EH (cell line): ENCODE measurements at regions not wholly inside any gene's neighbourhood (a gene's known extent, or its start where the extent isn't known, plus 50 kb on each side); places are given as distances from the start of the nearest gene placed in this dataset.
A peak's percentile ranks its signal among the peaks of the same experiment; 100 is the strongest.
"Not testable (repeated sequence)": the region's sequence is repeated elsewhere in the genome, so short reads cannot be mapped to it uniquely, and the experiment has no call there.

Source experiments
- DNase-seq: peaks from one replicate; pipeline ENCODE4 v3.0.0-alpha.2; 2015; ENCODE audit warnings: low read depth

- DNase-seq = not testable (repeated sequence)
Observed at GRCh38 chrX:23458957-23459356, 124.3 kb downstream of the PTCHD1 start.

- no peak for DNase-seq
Observed at GRCh38 chrX:23465105-23465791, 130.6 kb downstream of the PTCHD1 start.

- DNase-seq = no peak
Observed at GRCh38 chrX:23465985-23466384, 131.3 kb downstream of the PTCHD1 start.

- peak; percentile 73 for DNase-seq
Observed at GRCh38 chrX:23478056-23478455, 143.4 kb downstream of the PTCHD1 start.

- peak; percentile 1 for DNase-seq
Observed at GRCh38 chrX:23478561-23478960, 143.9 kb downstream of the PTCHD1 start.

- no peak for DNase-seq
Observed at GRCh38 chrX:23482561-23482960, 147.9 kb downstream of the PTCHD1 start.

GRCh38 chrX:23483396-23483795 lies 148.7 kb downstream of the PTCHD1 start:
- DNase-seq = no peak

GRCh38 chrX:23493941-23494374 lies 159.3 kb downstream of the PTCHD1 start:
- DNase-seq = peak; percentile 29

GRCh38 chrX:23494741-23495140 lies 160.1 kb downstream of the PTCHD1 start:
- no peak for DNase-seq

- DNase-seq = no peak
Observed at GRCh38 chrX:23497919-23498318, 163.3 kb downstream of the PTCHD1 start.

- no peak for DNase-seq
Observed at GRCh38 chrX:23501974-23502373, 165.3 kb upstream of the PRDX4 start.

GRCh38 chrX:23503835-23504539 lies 163.3 kb upstream of the PRDX4 start:
- DNase-seq = peak; percentile 65

GRCh38 chrX:23504540-23504884 lies 162.8 kb upstream of the PRDX4 start:
- DNase-seq = no peak

GRCh38 chrX:23504895-23505294 lies 162.4 kb upstream of the PRDX4 start:
- DNase-seq = no peak

GRCh38 chrX:23505531-23506303 lies 161.6 kb upstream of the PRDX4 start:
- no peak for DNase-seq

- no peak for DNase-seq
Observed at GRCh38 chrX:23509256-23509655, 158.0 kb upstream of the PRDX4 start.

GRCh38 chrX:23511793-23512192 lies 155.5 kb upstream of the PRDX4 start:
- no peak for DNase-seq

GRCh38 chrX:23513121-23513520 lies 154.2 kb upstream of the PRDX4 start:
- DNase-seq = no peak

- no peak for DNase-seq
Observed at GRCh38 chrX:23514082-23514481, 153.2 kb upstream of the PRDX4 start.

GRCh38 chrX:23515028-23515427 lies 152.3 kb upstream of the PRDX4 start:
- no peak for DNase-seq

- DNase-seq = not testable (repeated sequence)
Observed at GRCh38 chrX:23523026-23523657, 144.2 kb upstream of the PRDX4 start.

- no peak for DNase-seq
Observed at GRCh38 chrX:23524467-23524866, 142.8 kb upstream of the PRDX4 start.

- DNase-seq = no peak
Observed at GRCh38 chrX:23525531-23525930, 141.8 kb upstream of the PRDX4 start.
